SU-DHL-6 (cell line): ENCODE measurements at regions not wholly inside any gene's neighbourhood (a gene's known extent, or its start where the extent isn't known, plus 50 kb on each side); places are given as distances from the start of the nearest gene placed in this dataset.

Source experiments
- H2AFZ ChIP-seq: fragments of 200-600 bp; sonication (generic); 2 replicates; pipeline ENCODE4 v1.6.1; 2014; ENCODE audit warnings: low read depth, mild to moderate bottlenecking, moderate library complexity, mixed read lengths, antibody characterized with exemption, low read length; ENCODE audit not compliant: severe bottlenecking
- H3F3A ChIP-seq: fragments of 200-600 bp; shearing (Covaris generic); 2 replicates; pipeline ENCODE4 v1.6.0; 2016; ENCODE audit warnings: antibody characterized with exemption, mild to moderate bottlenecking; ENCODE audit not compliant: insufficient read depth
- H3K27ac ChIP-seq: fragments of 200-600 bp; sonication (generic); 2 replicates; pipeline ENCODE4 v1.5.1; 2016; ENCODE audit warnings: low read depth, mild to moderate bottlenecking, low read length, moderate library complexity, mixed read lengths
- H3K27me3 ChIP-seq: fragments of 200-600 bp; sonication (generic), shearing (Covaris generic); 2 replicates; pipeline ENCODE4 v1.6.0; 2014; ENCODE audit warnings: mild to moderate bottlenecking, low read length
- H3K36me3 ChIP-seq: fragments of 200-600 bp; sonication (generic); 2 replicates; pipeline ENCODE4 v1.6.1; 2014; ENCODE audit warnings: mild to moderate bottlenecking, low read length, mixed read lengths
- H3K4me2 ChIP-seq: fragments of 300-600, 200-600 bp; shearing (Covaris generic), sonication (generic); 2 replicates; pipeline ENCODE4 v1.6.0; 2014; ENCODE audit warnings: low read length, low read depth, mild to moderate bottlenecking; ENCODE audit not compliant: poor library complexity, severe bottlenecking
- H3K4me3 ChIP-seq: fragments of 200-600 bp; sonication (generic); 2 replicates; pipeline ENCODE4 v1.5.1; 2014; ENCODE audit warnings: antibody characterized with exemption, low read length, mild to moderate bottlenecking, mixed read lengths; ENCODE audit not compliant: insufficient read depth, poor library complexity, severe bottlenecking
- H3K79me2 ChIP-seq: fragments of 200-600 bp; sonication (generic); 2 replicates; pipeline ENCODE4 v1.6.1; 2014; ENCODE audit warnings: mild to moderate bottlenecking, low read length, moderate library complexity; ENCODE audit not compliant: insufficient read depth
- H3K9ac ChIP-seq: fragments of 200-600 bp; sonication (generic); 2 replicates; pipeline ENCODE4 v1.7.0; 2014; ENCODE audit warnings: mild to moderate bottlenecking, low read length
- H3K9me2 ChIP-seq: fragments of 200-600 bp; sonication (generic); replicated peaks from 2 replicates; pipeline ENCODE4 v1.6.1; 2014; ENCODE audit warnings: low read length; ENCODE audit not compliant: insufficient read depth
- H3K9me3 ChIP-seq: fragments of 200-600 bp; sonication (generic); 2 replicates; pipeline ENCODE4 v1.6.1; 2014; ENCODE audit warnings: low read length, mixed read lengths; ENCODE audit not compliant: insufficient read depth
- H4K20me1 ChIP-seq: fragments of 200-600 bp; sonication (generic); 2 replicates; pipeline ENCODE4 v1.6.1; 2014; ENCODE audit warnings: low read depth, mild to moderate bottlenecking, antibody characterized with exemption, low read length, moderate library complexity, mixed read lengths
- EZH2phosphoT487 ChIP-seq: fragments of 200-600 bp; sonication (generic), shearing (Covaris generic); conservative IDR thresholded peaks from 2 replicates; pipeline ENCODE4 v1.6.1; 2018; ENCODE audit warnings: mild to moderate bottlenecking, antibody characterized with exemption, low read length, moderate library complexity, mixed read lengths
- TF ChIP-seq, protein P1 (sequence below): fragments of 200-600 bp; sonication (generic); IDR thresholded peaks from one replicate; pipeline ENCODE4 v1.5.1; 2017; ENCODE audit warnings: antibody characterized with exemption, mild to moderate bottlenecking, low read length, moderate library complexity; ENCODE audit not compliant: insufficient read depth, poor library complexity, severe bottlenecking

DNA sequence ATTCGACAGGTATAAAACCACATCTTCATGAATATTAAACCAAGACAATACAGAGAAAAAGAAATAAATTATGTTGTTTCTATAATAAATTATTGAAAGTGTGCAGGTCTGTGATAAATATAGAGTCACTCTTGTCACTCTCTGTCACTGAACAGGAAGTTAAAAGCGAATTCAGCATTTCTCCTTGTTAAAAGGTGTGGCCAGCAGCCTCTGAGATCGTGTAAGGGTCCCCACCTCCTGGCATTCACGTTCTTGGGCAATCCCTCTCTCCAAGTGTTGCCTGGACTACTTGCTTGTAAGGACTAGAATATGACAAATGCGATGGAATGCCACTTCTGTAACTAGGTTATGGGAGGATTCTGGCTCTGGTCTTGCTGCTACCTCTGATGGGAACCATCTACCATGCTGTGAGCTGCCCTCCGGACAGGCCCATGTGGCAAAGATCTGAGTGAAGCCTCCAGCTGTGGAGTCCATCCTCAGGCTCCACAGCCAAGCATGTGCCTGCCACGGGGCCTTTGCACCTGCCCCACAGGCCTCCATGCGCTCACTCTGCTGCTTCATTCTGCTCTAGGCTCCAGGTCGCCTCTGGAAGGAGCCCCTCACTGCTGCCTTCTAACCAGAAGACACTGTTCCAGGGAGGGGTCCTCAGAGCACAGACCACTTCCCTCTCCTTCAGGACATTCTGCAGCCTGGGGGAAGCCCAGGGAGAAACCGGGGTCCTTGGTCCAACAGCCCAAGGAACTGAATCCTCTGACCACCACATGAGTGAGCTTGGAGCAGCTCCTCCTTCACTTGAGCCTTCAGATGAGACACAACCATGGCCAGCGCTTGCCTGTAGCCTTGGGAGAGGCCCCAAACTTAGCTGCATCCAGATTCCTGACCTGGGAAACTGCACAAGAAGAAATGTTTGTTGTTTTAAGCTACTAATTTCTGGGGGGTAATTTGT is 202.9 kb upstream of the HDAC4 start:
- 0 out of 2 replicates have a peak, but pooled peaks cover 6% of the 10 kb centered on the region for H3K27me3 ChIP-seq
- H3K9me3 ChIP-seq = no peaks in the 10 kb centered on the region
- H3K79me2 ChIP-seq = no peaks in the 10 kb centered on the region
- no peak overlapping the region for H3K4me3 ChIP-seq
- no peaks in the 10 kb centered on the region for H3F3A ChIP-seq
- no peaks in the 10 kb centered on the region for H3K36me3 ChIP-seq
- H3K4me2 ChIP-seq = no peak overlapping the region
- no peaks in the 10 kb centered on the region for H3K9me2 ChIP-seq
- no peak for TF ChIP-seq EZH2phosphoT487
- TF ChIP-seq, protein P1, sequence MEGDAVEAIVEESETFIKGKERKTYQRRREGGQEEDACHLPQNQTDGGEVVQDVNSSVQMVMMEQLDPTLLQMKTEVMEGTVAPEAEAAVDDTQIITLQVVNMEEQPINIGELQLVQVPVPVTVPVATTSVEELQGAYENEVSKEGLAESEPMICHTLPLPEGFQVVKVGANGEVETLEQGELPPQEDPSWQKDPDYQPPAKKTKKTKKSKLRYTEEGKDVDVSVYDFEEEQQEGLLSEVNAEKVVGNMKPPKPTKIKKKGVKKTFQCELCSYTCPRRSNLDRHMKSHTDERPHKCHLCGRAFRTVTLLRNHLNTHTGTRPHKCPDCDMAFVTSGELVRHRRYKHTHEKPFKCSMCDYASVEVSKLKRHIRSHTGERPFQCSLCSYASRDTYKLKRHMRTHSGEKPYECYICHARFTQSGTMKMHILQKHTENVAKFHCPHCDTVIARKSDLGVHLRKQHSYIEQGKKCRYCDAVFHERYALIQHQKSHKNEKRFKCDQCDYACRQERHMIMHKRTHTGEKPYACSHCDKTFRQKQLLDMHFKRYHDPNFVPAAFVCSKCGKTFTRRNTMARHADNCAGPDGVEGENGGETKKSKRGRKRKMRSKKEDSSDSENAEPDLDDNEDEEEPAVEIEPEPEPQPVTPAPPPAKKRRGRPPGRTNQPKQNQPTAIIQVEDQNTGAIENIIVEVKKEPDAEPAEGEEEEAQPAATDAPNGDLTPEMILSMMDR = no peak
- no peak overlapping the region for H2AFZ ChIP-seq
- no peak overlapping the region for H3K27ac ChIP-seq
- no peaks in the 10 kb centered on the region for H4K20me1 ChIP-seq
- no peak overlapping the region for H3K9ac ChIP-seq

DNA sequence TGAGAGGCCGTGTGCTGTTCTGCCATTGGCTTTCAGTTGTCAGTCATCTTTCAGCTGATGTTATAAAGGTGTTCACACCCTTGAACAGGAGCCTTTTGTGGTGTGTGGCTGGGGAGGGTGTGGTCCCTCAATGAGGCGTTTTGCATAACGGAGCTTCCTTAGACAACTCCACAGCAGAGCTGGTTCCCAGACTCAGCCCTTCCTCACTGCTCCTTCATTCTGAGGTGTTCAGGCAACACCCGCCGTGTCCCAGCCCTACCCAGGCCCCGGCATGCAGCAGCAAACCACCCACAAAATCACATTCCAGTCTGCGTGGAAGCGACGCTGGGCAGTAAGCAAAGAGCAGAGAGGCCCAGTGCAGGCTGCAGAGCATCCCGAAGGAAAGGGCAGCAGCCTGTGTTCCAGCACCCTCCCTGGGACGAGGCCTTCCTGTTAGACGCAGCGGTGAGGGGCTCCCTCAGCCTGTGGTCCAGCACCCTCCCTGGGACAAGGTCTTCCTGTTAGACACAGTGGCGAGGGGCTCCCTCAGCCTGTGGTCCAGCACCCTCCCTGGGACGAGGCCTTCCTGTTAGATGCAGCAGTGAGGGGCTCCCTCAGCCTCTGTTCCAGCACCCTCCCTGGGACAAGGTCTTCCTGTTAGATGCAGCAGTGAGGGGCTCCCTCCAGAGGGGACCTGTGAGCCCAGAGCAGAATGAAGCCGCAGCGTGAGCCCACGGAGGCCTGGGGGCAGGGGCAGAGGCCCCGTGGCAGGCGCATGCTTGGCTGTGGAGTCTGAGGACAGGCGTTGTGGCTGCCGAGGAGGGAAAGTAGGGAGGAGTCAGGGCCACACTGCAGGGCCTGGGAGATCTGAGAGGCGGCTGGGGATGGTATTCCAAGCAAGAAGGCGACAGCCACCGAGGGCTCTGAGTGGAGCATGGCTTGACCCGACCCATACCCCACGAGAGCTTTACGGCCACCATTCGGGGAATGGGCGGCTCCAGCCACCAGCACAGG is 201.8 kb upstream of the HDAC4 start:
- H3K36me3 ChIP-seq = no peaks in the 10 kb centered on the region
- H3K9ac ChIP-seq = no peak overlapping the region
- H3F3A ChIP-seq = no peaks in the 10 kb centered on the region
- TF ChIP-seq, protein P1 = no peak
- TF ChIP-seq EZH2phosphoT487 = no peak
- H4K20me1 ChIP-seq = no peaks in the 10 kb centered on the region
- H3K9me2 ChIP-seq = no peaks in the 10 kb centered on the region
- H3K4me3 ChIP-seq = no peak overlapping the region
- no peak overlapping the region for H3K4me2 ChIP-seq
- H2AFZ ChIP-seq = no peak overlapping the region
- H3K27ac ChIP-seq = no peak overlapping the region
- no peaks in the 10 kb centered on the region for H3K79me2 ChIP-seq
- 0 out of 2 replicates have a peak, but pooled peaks cover 6% of the 10 kb centered on the region for H3K27me3 ChIP-seq
- no peaks in the 10 kb centered on the region for H3K9me3 ChIP-seq

DNA sequence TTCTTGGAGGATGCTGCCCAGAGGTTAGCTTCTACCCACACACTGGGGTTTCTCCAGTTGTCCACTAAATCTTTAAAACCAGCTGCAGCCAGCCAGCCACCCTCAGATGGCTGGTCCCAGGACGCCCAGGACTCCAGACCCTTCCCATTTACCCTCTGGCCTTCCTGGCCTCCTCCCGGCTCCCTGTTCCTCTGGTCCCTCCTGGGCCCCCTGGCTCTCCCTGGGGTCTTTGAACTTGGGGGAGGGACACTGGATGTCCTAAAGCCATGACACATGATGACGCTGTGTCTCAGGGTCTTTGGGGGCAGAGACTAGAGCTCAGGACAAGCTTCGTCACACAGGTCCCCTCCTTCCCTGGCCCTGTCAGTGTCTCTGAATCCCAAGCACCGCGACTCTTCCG is 201.1 kb upstream of the HDAC4 start:
- Histone ChIP-seq H3K36me3 (no peaks in the 10 kb centered on the region), H2AFZ (no peak overlapping the region), H3K27me3 (0 out of 2 replicates have a peak, but pooled peaks cover 6% of the 10 kb centered on the region), H3K9me3 (no peaks in the 10 kb centered on the region), H3K9me2 (no peaks in the 10 kb centered on the region), H3K79me2 (no peaks in the 10 kb centered on the region), H3K27ac (no peak overlapping the region), H4K20me1 (no peaks in the 10 kb centered on the region), H3K4me3 (no peak overlapping the region), H3K4me2 (no peak overlapping the region), H3K9ac (no peak overlapping the region), H3F3A (no peaks in the 10 kb centered on the region)
- TF ChIP-seq, protein P1 = no peak
- no peak for TF ChIP-seq EZH2phosphoT487
